GM06990 (cell line): ENCODE measurements at regions not wholly inside any gene's neighbourhood (a gene's known extent, or its start where the extent isn't known, plus 50 kb on each side); places are given as distances from the start of the nearest gene placed in this dataset.

Experiments used
- DNase-seq: peaks from one replicate; pipeline ENCODE4 v3.0.0-alpha.2; 2011; ENCODE audit not compliant: insufficient read length; ENCODE audit errors: extremely low read depth
- H3K27me3 ChIP-seq: replicated peaks from 2 replicates; pipeline ENCODE4 v1.6.0; 2011; ENCODE audit warnings: low read length; ENCODE audit not compliant: control insufficient read depth, insufficient read depth
- H3K36me3 ChIP-seq: 2 replicates; pipeline ENCODE4 v1.5.1; 2011; ENCODE audit warnings: low read length; ENCODE audit not compliant: control insufficient read depth, insufficient read depth
- H3K4me3 ChIP-seq: replicated peaks from 2 replicates; pipeline ENCODE4 v1.5.1; 2011; ENCODE audit warnings: low read depth, mild to moderate bottlenecking, control low read depth, low read length
- TF ChIP-seq, protein P1 (sequence below): IDR thresholded peaks from 2 replicates; pipeline ENCODE4 v1.5.1; 2011; ENCODE audit warnings: low read length, control low read depth, mild to moderate bottlenecking, inconsistent platforms; ENCODE audit not compliant: insufficient read depth, poor library complexity, severe bottlenecking

DNA sequence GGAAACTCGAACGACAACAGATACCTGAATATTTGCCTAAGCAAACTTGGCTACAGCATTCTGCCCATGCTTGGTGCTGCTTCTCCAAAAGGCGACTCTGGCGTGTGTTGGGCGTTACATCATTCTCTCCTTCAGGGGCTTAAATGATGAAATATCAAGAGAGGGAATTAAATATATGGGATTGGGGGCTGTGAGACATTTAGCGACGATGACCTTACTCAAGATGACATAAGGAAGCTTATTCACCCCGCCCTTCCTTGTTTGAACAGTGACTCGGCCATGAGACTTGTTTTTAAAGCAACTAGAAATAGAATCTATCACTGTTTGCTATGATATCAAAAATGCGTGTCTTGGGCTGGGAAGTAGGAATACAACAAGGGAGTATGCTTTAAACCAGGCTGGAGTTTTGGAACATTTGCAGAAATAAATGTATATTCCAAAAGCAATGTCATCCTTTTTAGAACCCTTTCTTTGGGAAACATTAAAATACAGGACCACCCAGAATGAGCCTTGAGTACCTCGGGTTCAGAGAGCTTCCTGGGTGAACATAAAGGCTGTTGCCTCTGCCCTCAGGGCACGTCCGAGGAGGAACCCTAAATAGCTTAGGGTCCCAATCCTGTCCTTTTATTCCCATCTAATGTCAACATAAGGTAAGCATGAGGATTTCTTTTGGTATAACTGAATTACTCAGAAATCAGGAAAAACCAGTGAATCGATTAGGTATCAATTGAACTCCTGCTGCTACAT, 123.3 kb upstream of the SLC45A1 start:
- TF ChIP-seq, protein P1, sequence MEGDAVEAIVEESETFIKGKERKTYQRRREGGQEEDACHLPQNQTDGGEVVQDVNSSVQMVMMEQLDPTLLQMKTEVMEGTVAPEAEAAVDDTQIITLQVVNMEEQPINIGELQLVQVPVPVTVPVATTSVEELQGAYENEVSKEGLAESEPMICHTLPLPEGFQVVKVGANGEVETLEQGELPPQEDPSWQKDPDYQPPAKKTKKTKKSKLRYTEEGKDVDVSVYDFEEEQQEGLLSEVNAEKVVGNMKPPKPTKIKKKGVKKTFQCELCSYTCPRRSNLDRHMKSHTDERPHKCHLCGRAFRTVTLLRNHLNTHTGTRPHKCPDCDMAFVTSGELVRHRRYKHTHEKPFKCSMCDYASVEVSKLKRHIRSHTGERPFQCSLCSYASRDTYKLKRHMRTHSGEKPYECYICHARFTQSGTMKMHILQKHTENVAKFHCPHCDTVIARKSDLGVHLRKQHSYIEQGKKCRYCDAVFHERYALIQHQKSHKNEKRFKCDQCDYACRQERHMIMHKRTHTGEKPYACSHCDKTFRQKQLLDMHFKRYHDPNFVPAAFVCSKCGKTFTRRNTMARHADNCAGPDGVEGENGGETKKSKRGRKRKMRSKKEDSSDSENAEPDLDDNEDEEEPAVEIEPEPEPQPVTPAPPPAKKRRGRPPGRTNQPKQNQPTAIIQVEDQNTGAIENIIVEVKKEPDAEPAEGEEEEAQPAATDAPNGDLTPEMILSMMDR: no peak
- DNase-seq: no peak
- Histone ChIP-seq H3K27me3 (no peaks in the 10 kb centered on the region), H3K36me3 (no peaks in the 10 kb centered on the region), H3K4me3 (no peak overlapping the region)

DNA sequence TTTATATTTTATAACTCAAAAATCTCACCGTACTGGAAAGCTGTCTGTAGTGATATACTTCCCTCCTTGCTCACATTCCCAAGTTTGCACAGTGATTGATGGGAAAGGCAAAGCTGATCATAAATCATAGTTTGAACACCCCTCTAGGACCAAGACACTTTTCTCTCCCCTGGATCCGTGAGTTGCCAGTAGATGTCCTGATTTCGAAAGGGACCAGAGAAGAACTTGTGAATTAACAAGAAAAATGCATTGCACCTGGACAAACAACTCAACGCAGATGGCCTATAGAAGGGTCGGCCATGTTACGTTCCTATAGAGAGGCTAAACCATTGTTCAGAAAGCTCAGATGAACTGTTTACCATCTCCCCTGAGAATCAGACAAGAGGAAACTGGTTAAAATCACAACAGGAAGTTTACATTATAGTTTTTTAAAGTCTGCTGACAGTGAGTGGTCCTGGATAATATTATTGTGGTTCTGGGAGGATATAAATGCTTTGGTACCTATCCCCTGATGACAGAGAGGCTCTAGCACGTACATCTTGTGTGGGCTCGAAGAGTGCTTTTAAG, 124.0 kb upstream of the SLC45A1 start:
- no peak for DNase-seq
- Histone ChIP-seq H3K36me3 (no peaks in the 10 kb centered on the region), H3K4me3 (no peak overlapping the region), H3K27me3 (no peaks in the 10 kb centered on the region)
- TF ChIP-seq, protein P1: no peak

DNA sequence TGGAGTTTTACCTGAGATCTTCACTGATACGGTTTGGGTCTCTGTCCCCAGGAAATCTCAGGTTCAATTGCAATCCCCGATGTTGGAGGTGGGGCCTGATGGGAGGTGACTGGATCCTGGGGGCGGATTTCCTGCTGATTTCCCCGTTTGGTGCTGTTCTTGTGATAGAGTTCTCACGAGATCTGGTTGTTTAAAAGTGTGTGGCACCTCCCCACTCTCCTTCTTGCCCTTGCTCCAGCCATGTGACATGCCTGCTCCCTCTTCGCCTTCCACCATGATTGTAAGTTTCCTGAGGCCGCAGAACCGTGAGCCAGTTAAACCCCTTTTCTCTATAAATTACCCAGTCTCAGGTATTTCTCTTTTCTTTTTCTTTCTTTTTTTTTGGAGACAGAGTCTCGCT, 126.4 kb upstream of the SLC45A1 start:
- DNase-seq: no peak
- Histone ChIP-seq H3K27me3 (no peaks in the 10 kb centered on the region), H3K4me3 (no peak overlapping the region), H3K36me3 (no peaks in the 10 kb centered on the region)
- TF ChIP-seq, protein P1: no peak

DNA sequence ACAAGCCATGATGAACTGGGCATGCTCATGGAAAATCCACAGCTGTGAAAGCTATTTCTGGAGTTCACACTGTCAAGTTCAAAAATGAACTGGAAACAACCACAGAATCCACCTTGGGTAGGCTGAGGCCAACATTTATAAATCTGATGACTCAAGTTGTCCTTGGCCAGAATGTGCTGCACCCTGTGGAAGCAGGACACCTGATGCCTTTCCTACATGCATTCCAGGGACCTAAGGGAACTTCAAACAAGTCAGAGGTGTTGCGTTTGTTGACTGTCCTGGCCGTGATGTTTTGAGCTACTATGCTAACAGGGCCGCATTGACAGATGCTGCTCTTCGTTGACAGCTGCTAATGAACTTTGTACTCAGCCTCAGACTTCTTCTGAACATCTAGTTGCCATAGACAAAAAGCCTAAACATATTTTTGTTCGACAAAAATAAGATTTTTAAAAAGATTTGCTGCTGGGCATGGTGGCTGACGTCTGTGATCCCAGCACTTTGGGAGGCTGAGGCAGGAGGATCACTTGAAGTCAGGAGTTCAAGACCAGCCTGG, 127.9 kb upstream of the SLC45A1 start:
- no peak for DNase-seq
- Histone ChIP-seq H3K4me3 (no peak overlapping the region), H3K36me3 (no peaks in the 10 kb centered on the region), H3K27me3 (no peaks in the 10 kb centered on the region)
- TF ChIP-seq, protein P1: no peak

DNA sequence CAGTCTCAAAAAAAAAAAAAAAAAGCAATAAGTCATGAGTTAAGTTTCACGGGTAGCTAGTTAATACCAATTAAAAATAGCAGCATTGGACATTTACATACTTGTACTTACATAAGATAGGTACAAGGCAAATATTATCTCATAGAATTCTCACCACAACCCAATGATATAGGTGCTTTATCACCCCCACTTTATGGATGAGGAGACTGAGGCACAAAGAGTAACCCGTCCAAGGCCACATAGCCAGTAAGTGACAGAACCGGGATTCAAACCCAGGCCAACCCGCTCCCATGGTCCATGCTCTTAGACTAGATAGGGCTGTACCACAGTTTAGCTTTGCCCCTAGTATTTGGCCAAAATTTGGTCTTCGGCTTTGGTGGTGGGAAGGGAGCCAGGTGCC, 132.5 kb upstream of the SLC45A1 start:
- TF ChIP-seq, protein P1: no peak
- no peaks in the 10 kb centered on the region for H3K27me3 ChIP-seq
- no peak overlapping the region for H3K4me3 ChIP-seq
- H3K36me3 ChIP-seq: no peaks in the 10 kb centered on the region
- no peak for DNase-seq
